GM18951 (cell line): ENCODE measurements at regions not wholly inside any gene's neighbourhood (a gene's known extent, or its start where the extent isn't known, plus 50 kb on each side); places are given as distances from the start of the nearest gene placed in this dataset.
"Not testable (repeated sequence)": the region's sequence is repeated elsewhere in the genome, so short reads cannot be mapped to it uniquely, and the experiment has no call there.

ENCODE experiments used
- POLR2A ChIP-seq: IDR thresholded peaks from 4 replicates; pipeline ENCODE4 v1.6.1; 2011; ENCODE audit warnings: mild to moderate bottlenecking; ENCODE audit not compliant: insufficient read length, insufficient read depth; ENCODE audit errors: extremely low read depth
- in situ Hi-C: fragments of 300-500 bp; cut with MboI; formaldehyde crosslinking; loops from one replicate; pipeline ENCODE4 v1.12.0; 2022; ENCODE audit warnings: low sequenced_read_pairs, mixed read lengths, inconsistent platforms; ENCODE audit not compliant: unreplicated experiment

DNA sequence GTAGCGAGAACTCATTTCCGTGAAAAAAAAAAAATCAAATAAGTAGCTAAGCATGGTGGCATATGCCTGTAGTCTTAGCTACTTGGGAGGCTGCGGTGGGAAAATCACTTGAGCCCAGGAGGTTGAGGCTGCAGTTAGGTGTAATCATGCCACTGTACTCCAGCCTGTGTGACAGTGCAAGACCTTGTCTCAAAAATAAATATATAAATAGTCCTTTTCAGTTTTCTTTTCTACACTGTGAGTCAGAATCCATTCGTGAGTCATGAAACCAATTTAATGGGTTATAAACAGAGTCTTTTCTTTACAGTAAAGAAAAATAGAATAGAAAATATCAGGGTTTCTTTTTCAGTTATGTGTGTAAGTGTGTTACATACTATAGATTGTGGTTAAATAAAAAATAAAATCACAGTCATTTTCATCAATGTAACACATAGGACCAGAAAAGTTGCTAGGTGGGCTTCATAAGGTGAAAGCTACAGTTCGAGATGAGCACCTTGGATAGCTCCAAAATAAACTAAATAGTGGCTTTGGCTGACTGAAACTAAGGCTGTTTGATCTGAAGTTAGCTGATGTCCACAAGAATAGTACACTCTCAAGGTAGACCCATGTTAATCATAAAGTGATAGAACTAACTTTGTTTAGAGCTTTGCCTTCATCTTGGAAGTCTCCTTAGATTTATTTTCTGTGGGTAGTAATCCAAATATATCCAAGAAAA lies 781.1 kb downstream of the GATA3 start:
- in situ Hi-C loops: no loop called here
- no peak for TF ChIP-seq POLR2A

DNA sequence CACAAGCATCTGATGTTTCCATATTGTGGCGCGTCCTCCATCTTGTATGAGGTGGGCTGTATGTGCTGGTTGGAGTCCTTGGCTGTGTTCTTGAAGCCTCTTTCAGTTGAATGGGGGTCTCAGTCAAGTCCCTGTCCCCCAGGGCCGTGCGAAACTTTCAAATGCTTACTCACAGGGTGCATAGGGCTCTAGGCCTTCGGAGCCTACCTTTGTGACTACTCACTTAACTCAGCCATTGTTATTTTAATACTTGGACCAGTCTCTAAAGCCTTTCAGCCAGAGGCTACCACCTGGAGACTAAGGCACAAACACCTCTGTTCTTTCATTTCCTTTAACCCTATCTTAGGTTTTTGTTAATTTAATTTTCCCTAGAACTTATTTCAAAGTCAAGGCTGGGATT lies 785.9 kb downstream of the GATA3 start:
- in situ Hi-C loops: no loop called here
- TF ChIP-seq POLR2A: no peak

DNA sequence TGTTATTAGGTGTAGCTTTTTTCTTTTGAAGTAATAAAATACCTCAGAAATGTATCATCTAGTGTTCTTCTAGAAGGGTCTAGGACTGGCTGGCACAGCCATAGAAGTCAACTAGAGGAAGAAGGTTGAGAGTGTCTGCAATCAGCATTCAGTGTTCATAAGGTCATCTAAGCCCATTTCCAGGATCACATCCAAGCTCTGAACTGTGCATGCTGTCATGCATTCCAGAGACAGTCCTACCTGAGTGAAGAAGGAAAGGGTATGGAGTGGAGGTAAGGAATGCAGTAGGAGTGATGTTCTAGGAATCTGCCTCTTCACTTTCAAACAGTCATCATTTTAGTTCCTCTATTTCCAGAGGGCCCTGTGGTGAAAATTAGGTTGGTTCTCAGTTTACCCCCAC lies 789.7 kb downstream of the GATA3 start:
- in situ Hi-C loops: no loop called here
- TF ChIP-seq POLR2A: no peak

- in situ Hi-C loops: no loop called here
Observed at GRCh38 chr10:8852546-8852945, 798.1 kb downstream of the GATA3 start.

DNA sequence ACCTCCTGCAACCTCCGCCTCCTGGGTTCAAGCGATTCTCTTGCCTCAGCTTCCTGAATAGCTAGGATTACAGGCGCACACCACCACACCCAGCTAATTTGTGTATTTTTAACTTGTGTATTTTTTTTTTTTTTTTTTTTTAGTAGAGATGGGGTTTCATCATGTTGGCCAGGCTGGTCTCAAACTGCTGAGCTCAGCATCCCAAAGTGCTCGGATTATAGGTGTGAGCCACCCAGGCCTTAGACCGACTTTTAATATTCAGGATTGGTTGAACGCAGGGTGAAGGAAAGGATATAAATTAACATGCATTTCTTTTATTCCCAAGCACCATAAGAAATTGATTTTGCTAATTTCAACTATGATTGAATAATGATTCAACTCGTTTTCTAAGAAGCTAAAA lies 798.6 kb downstream of the GATA3 start:
- in situ Hi-C loops: no loop called here
- no peak for TF ChIP-seq POLR2A

More at GRCh38 chr10:8852546-8852945, 798.1 kb downstream of the GATA3 start:
- no peak for TF ChIP-seq POLR2A

DNA sequence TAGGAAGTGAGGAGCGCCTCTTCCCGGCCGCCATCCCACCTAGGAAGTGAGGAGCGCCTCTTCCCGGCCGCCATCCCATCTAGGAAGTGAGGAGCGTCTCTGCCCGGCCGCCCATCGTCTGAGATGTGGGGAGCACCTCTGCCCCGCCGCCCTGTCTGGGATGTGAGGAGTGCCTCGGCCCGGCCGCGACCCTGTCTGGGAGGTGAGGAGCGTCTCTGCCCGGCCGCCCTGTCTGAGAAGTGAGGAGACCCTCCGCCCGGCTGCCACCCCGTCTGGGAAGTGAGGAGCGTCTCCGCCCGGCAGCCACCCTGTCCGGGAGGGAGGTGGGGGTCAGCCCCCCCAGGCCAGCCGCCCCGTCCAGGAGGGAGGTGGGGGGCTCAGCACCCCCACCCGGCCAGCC lies 814.4 kb downstream of the GATA3 start:
- in situ Hi-C loops: not testable (repeated sequence)

GRCh38 chr10:8873310-8873709 lies 818.8 kb downstream of the GATA3 start:
- no peak for TF ChIP-seq POLR2A
- in situ Hi-C loops: no loop called here

- TF ChIP-seq POLR2A: no peak
- in situ Hi-C loops: no loop called here
Observed at GRCh38 chr10:8874268-8874667, 819.8 kb downstream of the GATA3 start.

- TF ChIP-seq POLR2A: no peak
- in situ Hi-C loops: no loop called here
Observed at GRCh38 chr10:8874972-8875371, 820.5 kb downstream of the GATA3 start.

DNA sequence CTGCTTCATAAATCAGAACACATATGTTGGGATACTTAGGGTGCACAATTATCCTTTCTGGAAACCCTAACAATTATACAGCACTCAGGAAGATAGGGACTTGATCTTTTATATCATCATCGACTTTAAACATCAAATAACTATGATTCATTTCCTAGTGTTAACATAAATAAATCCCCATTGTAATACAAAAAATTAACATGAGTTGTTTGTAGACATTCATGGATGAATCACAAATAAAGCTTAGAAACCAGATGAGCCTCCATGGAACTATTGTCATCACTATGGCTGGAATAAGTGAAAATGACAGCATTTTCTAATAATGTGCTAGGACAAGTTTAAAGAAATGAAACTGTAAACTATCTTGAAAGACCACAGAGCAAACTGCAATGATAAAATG lies 821.7 kb downstream of the GATA3 start:
- no peak for TF ChIP-seq POLR2A
- in situ Hi-C loops: no loop called here

DNA sequence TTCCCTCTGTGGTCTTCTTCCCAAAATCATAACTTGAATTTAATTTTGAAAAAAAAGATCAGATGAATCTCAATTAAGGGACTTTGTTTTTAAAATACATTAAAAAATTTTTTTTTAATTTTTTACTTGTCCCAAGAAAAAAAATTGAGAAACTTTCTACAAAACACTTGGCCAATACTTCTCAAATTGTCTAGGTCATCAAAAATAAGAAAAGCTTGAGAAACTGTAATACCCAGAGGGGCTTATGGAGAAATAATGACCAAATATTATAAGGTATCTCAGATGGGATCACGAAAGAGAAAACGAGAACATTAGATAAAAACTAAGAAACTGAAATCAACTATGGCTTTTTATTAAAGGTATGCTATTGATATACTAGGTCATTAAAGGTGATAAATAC lies 835.0 kb downstream of the GATA3 start:
- TF ChIP-seq POLR2A: no peak
- in situ Hi-C loops: no loop called here

- TF ChIP-seq POLR2A: no peak
- in situ Hi-C loops: no loop called here
Observed at GRCh38 chr10:8893102-8893501, 838.6 kb downstream of the GATA3 start.

GRCh38 chr10:8894148-8894547 lies 839.7 kb downstream of the GATA3 start:
- no peak for TF ChIP-seq POLR2A
- in situ Hi-C loops: no loop called here

DNA sequence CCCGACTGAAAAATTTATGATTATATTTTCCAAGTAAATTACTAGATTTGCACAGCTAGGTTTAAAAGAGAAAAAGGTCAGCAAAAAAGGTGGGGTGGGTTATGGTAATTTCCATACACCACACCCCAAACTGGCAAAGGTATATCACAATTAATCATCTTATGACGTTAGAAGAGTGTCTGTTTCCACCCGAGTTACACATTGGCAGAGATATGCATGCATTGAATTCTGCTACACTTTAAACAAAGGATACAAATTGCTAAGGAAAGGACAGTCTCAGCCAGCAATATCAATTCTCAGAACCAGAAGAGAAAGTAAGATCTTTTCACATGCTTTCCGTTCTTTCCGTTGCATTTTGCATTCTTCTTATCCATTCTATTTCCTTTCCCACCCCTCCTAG lies 843.3 kb downstream of the GATA3 start:
- TF ChIP-seq POLR2A: no peak
- in situ Hi-C loops: no loop called here

GRCh38 chr10:8898745-8899330 lies 844.4 kb downstream of the GATA3 start:
- in situ Hi-C loops: no loop called here
- no peak for TF ChIP-seq POLR2A

DNA sequence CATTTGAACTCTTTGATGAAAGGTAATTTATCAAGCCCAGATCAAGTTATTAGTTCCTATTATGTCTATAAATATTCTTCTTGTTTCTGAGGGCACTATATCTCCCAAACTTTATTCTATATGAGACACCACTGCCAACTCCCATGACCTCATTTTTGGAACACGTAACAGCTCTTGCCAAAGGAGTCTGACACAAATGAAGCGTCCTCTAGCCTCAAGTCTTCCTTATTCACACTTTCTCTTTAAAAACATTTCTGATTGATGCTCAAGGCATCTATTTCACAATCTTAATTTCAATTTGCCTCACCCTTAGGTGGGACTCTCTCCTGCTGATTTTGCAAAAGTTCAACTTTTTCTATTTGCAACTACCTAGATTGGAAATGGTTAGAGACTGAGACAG lies 848.4 kb downstream of the GATA3 start:
- in situ Hi-C loops: no loop called here

More for the DNA sequence above, 848.4 kb downstream of the GATA3 start:
- no peak for TF ChIP-seq POLR2A
